ENCODE measurements at regions not wholly inside any gene's neighbourhood (a gene's known extent, or its start where the extent isn't known, plus 50 kb on each side); places are given as distances from the start of the nearest gene placed in this dataset.

DNA sequence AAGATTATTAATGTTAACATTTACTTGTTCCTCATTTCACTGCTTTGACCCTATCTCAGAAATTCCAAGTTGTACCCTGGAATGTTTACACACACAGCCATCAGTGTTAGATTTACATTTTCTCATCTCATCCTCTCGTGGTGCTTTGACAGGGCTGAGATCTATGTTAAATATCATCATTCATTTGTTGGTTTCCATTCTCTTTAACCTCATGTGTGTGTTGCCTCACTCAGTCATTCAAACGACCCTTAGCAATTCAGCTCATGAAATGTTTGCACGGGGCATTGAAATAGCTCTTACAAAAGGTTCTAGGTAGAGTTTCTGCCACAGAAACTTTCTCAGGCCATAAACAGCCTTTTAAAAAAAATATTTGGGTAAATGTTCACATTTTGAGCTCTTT, 369.6 kb upstream of the MAF start:
- no peaks in the 10 kb centered on the region for H3K36me3 ChIP-seq (ENCODE audit: control insufficient read depth, insufficient read depth, low read length)
- CTCF ChIA-PET: no interaction called here
- DNase-seq (ENCODE audit: low read depth, low spot score): no peak
- no peak for ATAC-seq
- TF ChIP-seq, protein P1, sequence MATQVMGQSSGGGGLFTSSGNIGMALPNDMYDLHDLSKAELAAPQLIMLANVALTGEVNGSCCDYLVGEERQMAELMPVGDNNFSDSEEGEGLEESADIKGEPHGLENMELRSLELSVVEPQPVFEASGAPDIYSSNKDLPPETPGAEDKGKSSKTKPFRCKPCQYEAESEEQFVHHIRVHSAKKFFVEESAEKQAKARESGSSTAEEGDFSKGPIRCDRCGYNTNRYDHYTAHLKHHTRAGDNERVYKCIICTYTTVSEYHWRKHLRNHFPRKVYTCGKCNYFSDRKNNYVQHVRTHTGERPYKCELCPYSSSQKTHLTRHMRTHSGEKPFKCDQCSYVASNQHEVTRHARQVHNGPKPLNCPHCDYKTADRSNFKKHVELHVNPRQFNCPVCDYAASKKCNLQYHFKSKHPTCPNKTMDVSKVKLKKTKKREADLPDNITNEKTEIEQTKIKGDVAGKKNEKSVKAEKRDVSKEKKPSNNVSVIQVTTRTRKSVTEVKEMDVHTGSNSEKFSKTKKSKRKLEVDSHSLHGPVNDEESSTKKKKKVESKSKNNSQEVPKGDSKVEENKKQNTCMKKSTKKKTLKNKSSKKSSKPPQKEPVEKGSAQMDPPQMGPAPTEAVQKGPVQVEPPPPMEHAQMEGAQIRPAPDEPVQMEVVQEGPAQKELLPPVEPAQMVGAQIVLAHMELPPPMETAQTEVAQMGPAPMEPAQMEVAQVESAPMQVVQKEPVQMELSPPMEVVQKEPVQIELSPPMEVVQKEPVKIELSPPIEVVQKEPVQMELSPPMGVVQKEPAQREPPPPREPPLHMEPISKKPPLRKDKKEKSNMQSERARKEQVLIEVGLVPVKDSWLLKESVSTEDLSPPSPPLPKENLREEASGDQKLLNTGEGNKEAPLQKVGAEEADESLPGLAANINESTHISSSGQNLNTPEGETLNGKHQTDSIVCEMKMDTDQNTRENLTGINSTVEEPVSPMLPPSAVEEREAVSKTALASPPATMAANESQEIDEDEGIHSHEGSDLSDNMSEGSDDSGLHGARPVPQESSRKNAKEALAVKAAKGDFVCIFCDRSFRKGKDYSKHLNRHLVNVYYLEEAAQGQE (IDR thresholded peaks at IDR 0.05; ENCODE audit: insufficient read depth in 1 of 2, low read depth in 2 of 2, low read length in 1 of 2): no peak
- TF ChIP-seq CTCF (IDR thresholded peaks at IDR 0.05) (no peak), POLR2AphosphoS5 (IDR thresholded peaks at IDR 0.05; ENCODE audit: low read depth, low read length) (no peak), TCF7L2 (IDR thresholded peaks at IDR 0.05; ENCODE audit: low read depth, low read length) (no peak), SIN3A (IDR thresholded peaks at IDR 0.05; ENCODE audit: borderline replicate concordance, insufficient read depth, low read depth, low read length) (no peak)
- H3K4me1 ChIP-seq (ENCODE audit: control insufficient read depth, insufficient read depth, low read length): no peaks in the 10 kb centered on the region
- in situ Hi-C loops (cut with HindIII; ENCODE audit: low pct_unique_long_range_greater_than_20kb, low sequenced_read_pairs) (no loop called here), intact Hi-C loops (cut with micrococcal nuclease; ENCODE audit: unreplicated experiment) (no loop called here)
- no peaks in the 10 kb centered on the region for H3K9me3 ChIP-seq (ENCODE audit: control insufficient read depth, insufficient read depth, low read depth, low read length)
- no TSS peak for BruUV-seq (replicated peaks)
- POLR2A ChIA-PET: no interaction called here
- no peaks in the 10 kb centered on the region for H3K27me3 ChIP-seq (ENCODE audit: control insufficient read depth, insufficient read depth, low read length)
- H3K4me3 ChIP-seq (ENCODE audit: low read depth in 2 of 2, low read length in 2 of 2): no peak overlapping the region
- H3K27ac ChIP-seq (ENCODE audit: low read length): no peak overlapping the region

- ChIA-PET POLR2A (no interaction called here), CTCF (no interaction called here)
- Histone ChIP-seq H3K9me3 (ENCODE audit: control insufficient read depth, insufficient read depth, low read depth, low read length) (no peaks in the 10 kb centered on the region), H3K4me3 (ENCODE audit: low read depth in 2 of 2, low read length in 2 of 2) (no peak overlapping the region), H3K27me3 (ENCODE audit: control insufficient read depth, insufficient read depth, low read length) (no peaks in the 10 kb centered on the region), H3K27ac (ENCODE audit: low read length) (no peak overlapping the region), H3K4me1 (ENCODE audit: control insufficient read depth, insufficient read depth, low read length) (no peaks in the 10 kb centered on the region), H3K36me3 (ENCODE audit: control insufficient read depth, insufficient read depth, low read length) (no peaks in the 10 kb centered on the region)
- no peak for ATAC-seq
- intact Hi-C loops (cut with micrococcal nuclease; ENCODE audit: unreplicated experiment): no loop called here
- in situ Hi-C loops (cut with HindIII; ENCODE audit: low pct_unique_long_range_greater_than_20kb, low sequenced_read_pairs): no loop called here
- no TSS peak for BruUV-seq (replicated peaks)
- no peak for DNase-seq (ENCODE audit: low read depth, low spot score)
- TF ChIP-seq CTCF (IDR thresholded peaks at IDR 0.05) (no peak), POLR2AphosphoS5 (IDR thresholded peaks at IDR 0.05; ENCODE audit: low read depth, low read length) (no peak), SIN3A (IDR thresholded peaks at IDR 0.05; ENCODE audit: borderline replicate concordance, insufficient read depth, low read depth, low read length) (no peak), TCF7L2 (IDR thresholded peaks at IDR 0.05; ENCODE audit: low read depth, low read length) (no peak)
- TF ChIP-seq, protein P1 (IDR thresholded peaks at IDR 0.05; ENCODE audit: insufficient read depth in 1 of 2, low read depth in 2 of 2, low read length in 1 of 2): no peak
Measured at GRCh38 chr16:79969458-79969857, 368.9 kb upstream of the MAF start.
